GM20431 (cell line): ENCODE measurements at regions not wholly inside any gene's neighbourhood (a gene's known extent, or its start where the extent isn't known, plus 50 kb on each side); places are given as distances from the start of the nearest gene placed in this dataset.

Experiments used
- in situ Hi-C: fragments of 300-500 bp; cut with MseI, MboI; formaldehyde crosslinking; loops from one replicate; pipeline ENCODE4 v1.15.0; 2020; ENCODE audit warnings: low sequenced_read_pairs; ENCODE audit not compliant: unreplicated experiment

DNA sequence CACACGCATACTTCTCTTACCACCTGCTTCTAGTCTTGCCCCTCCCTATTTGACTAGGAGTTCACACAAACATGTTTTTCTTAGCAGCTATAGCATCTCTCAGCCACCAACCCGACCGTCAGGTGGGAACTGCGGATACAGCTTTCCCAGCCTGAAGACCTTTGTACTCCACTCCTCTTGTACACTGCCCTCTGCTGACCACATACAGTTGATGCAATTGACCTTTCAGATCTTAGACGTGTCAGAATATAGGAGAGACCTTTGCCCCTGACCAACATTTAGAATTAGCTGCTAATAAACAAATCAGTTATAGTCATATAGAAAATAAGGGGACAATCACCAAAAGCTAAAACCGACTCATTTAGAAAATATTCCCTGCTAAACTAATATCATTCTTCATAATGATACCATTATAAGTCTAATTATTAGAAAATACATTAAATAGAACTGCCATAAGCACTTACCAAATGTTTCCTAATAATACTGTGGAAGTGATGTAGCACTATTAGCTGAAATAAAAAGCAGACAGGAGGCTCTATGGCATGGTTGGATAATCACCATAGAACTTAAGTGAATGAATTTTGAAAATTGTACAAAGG lies 208.4 kb downstream of the RAD51AP2 start:
- in situ Hi-C loops: loop anchor here (10.0 kb wide), 1 partner anchor 535 kb away; no protein-coding TSS in a partner anchor

DNA sequence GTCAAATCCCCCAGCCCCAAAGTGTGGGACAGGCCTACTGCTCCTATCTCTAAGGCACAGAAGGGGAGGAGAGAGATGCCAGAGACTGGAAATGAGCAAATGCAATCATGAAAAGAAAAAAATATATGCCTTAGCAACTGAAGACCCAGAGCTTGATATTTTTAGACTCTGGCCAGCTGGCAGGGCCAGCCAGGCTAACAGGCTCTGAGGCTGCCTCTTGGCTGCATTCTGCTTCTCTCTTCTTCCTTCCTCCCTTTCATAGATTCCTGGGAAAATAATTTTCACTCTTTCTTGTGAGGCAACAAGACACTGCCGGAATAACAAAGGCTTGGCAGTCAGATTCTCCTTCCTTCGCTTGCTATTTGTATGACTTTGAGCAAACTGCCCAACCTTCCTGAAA lies 209.1 kb downstream of the RAD51AP2 start:
- in situ Hi-C loops: no loop called here

DNA sequence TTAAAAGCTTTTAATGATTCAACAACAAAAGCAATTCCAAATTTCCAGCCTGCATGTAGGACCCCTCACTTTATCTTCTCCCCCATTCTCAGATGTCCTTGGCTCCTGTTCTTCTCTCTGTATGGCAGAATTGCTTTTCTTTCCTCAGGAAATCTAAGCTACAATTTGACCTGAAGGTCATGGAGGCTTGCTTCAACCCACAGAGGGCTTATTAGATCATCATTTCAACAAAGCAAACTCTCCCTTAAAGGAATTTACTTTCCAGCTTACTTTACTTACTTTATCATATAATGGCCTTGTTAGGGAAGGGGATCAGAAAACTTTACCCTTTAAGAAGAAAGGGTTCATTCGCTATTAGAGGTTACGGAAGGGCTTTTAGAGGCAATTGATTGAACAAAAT lies 211.5 kb downstream of the RAD51AP2 start:
- in situ Hi-C loops: no loop called here

DNA sequence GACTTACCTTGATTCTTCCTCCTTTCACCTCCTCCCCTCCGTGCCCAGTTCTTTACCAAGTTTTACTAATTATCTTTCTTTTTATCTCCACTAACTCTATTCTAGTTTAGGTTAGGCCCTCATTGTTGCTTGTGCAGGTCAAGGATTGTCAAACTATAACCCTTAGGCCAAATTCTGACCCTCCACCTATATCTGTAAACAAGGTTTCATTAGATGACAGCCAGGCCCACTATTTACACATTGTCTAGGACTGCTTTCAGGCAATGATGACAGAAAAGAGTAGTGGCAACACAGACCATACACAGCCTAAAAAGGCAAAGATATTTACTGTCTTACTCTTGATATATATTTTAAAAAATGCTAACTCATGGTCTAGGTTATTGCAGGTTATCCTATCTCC lies 212.0 kb downstream of the RAD51AP2 start:
- in situ Hi-C loops: no loop called here

DNA sequence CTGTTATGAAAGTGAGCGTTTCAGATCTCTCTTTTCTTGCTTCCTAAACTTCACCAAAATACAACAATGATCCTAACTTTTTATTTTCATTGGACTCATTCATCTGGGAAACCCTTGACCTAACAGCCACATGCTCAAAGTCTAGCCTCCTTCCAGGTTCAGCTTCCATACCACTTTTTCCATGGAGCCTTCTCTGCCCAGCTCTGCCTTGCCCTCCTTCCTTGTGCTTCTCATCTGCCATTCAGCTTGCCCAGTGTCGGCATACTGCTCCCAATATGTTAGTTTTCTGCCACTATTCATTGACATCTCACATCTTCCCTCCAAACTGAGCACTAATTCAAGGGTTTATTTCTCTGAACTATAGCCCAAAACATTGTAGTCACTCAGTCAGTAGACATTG lies 214.7 kb downstream of the RAD51AP2 start:
- in situ Hi-C loops: no loop called here

DNA sequence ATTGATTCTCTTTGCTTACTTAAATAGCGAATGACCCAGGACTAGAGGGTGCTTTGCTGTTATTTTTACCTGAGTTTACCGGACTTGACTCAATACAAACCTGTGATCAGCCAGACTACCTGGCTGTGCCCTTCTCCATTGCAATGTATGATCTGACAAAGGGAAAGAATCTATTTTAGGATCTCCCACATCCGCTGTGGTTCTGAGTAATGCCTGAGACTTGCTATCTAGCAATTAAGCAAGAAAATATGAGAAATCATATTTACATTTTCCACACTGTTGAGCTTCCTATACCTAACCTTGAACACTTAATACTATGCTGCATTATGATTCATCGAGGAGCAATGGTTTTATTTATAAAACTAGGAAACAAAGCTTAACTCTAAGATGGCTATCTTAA lies 215.2 kb downstream of the RAD51AP2 start:
- in situ Hi-C loops: no loop called here

DNA sequence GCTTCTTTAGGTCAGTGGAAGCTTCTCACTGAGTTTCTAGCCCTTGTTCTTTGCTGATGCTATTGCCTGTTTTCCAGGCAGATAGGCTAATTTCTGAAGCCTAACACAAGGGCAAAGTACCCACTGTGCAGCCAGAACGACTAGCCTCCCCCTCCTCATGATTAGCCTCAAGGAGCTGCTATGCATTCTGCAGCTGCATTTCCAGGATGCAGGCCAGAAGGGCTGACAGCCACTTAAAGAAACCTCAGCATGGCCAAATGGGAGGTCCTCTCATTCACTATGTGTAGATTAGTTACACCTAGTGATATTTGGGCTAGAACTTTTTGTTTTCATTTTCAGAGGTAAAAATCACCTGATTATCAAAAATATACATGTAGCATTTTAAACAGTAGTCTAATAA lies 216.0 kb downstream of the RAD51AP2 start:
- in situ Hi-C loops: no loop called here

DNA sequence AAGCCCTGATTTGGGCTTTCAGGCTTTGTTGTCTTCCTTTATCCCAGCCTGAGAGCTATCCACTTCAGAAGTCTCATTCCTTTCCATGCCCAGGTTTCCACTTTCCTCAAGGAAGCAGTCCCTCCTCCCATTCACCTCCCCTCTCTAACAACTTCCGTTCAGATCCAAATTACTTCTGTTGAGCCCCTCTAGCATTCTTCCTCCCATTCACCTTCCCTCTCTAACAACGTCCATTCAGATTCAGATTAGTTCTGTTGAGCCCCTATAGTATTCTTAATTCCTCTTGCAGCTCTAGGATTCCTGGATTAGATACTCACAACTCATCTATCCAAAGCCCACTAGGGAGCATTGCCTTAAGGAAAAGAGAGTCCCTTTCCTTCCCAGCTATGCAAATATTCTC lies 216.8 kb downstream of the RAD51AP2 start:
- in situ Hi-C loops: no loop called here

DNA sequence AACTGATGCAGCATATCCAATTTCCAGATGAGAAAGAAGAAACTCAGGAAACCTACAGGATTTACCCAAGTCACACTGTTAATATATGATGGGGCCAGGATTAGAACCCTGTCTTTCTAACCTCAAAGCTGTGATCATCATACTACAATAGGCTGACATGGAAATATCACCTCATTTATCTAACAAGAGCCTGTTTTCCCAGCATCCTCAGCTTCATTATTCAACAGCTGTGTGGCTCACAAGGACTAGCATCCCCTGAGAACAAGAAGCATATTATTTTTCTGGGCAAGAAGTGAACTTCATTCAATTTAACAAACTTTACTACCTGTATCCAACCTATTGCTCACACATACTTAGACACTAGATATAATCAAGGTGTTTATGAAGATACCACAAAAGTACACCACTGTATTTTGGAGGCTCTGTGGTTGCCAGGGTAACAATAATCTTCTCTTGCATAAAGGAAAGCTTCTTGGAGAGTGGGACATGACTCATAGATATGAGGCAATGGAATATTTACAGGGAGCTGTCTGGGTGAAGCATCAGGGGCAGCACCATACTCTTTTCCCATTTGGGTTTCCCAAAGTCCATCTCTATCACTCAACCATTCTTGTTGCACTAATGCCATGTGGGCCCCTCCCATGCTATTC lies 218.2 kb downstream of the RAD51AP2 start:
- in situ Hi-C loops: no loop called here

DNA sequence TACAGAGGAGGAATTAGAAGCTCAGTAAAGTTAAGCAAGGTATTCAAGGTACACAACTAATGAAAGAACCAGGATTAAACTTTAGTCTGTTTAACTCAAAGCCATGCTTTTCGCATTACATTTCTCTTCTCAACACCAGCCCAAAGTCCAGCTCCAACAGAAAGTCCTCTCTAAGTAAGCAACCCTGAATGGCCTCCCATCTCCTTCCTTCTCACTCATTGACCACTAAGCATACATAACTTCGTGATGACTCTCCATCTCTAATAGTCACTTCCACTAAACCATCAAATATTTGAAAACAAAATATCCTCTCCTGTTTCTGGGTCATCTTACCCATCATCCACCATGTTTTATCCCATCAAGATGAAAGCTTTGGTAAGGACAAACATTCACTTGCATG lies 219.8 kb downstream of the RAD51AP2 start:
- in situ Hi-C loops: no loop called here

GRCh38 chr2:17296686-17297085 lies 221.6 kb downstream of the RAD51AP2 start:
- in situ Hi-C loops: no loop called here

- in situ Hi-C loops: no loop called here
Measured at GRCh38 chr2:17289669-17290068, 228.6 kb downstream of the RAD51AP2 start.

GRCh38 chr2:17287183-17287582 lies 231.1 kb downstream of the RAD51AP2 start:
- in situ Hi-C loops: no loop called here

DNA sequence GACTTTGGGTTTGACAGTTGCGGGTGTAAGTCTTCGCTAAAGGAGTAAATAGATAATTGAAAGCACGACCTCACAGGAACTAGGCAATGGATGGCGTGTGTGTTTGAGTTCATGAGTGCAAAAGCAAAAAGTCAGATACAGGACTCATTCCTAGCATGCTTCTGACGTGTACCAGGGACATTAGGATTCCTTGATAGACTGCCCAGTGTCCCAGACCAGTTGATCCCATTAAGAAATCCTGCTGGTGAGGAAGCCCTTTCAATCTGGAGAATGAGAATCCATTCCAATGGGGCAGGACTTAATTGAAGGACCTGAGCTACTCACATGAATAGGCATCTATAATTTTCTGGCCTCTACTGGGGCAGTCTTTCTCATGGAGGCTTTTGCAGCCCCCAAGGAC lies 235.4 kb downstream of the RAD51AP2 start:
- in situ Hi-C loops: no loop called here

DNA sequence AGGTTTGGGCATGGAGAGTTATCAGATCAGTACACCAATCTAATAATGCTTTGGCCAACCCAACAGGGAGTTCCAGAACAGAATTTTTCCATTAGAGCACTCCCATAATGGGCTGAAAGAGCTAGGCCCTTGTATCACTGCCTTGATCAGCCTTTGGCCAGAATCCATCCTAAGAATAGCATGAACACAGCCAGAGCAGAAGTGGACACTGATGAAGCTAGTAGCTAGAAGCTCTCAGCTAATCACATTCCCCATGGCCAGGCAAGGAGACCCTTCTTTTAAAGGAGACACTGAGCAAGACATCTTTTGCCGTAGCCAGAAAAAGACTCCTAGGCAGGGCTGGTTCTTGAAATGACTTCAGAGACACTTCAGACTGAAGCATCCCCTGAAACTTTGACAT lies 236.0 kb downstream of the RAD51AP2 start:
- in situ Hi-C loops: no loop called here

- in situ Hi-C loops: no loop called here
Measured at GRCh38 chr2:17276220-17276619, 242.0 kb downstream of the RAD51AP2 start.

GRCh38 chr2:17272652-17273525 lies 245.4 kb downstream of the RAD51AP2 start:
- in situ Hi-C loops: no loop called here

- in situ Hi-C loops: no loop called here
Measured at GRCh38 chr2:17272170-17272569, 246.1 kb downstream of the RAD51AP2 start.

- in situ Hi-C loops: no loop called here
Measured at GRCh38 chr2:17271416-17271815, 246.8 kb downstream of the RAD51AP2 start.

DNA sequence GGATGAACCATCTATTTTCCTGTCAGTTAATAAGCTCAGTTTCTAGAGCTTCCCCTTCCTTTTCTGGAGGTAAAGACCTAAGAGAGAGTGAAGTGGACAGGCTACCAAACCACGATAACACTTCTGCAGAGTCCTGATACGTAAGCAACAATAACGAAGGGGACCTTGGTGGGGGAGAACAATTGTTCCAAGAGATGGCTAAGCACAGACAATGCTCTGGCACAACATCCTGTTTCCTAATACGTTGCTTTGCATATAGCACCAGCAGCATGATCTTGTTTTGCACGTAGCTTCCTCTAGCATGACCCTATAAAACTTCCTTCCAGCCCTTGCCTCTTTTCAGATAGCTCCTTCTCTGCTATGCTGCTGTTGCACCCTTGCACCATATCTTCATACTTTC lies 247.3 kb downstream of the RAD51AP2 start:
- in situ Hi-C loops: no loop called here

DNA sequence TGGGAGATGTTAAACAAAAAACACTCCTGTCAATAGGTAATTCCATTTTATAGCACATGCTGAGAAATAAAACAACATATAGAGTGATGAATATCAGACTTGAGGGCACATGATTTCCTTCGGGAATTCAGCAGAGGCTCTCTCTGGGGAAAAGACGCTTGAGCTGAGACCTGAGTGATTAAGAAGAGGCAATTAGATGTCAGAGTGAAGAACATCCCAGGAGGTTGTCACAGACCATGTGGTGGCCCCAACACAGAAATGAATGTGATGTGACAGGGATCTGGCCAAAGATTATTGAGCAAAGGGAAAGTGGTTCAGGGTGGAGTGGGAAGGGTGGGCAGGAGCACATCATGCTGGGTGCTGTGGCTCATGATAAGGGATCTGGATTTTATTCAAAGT lies 254.7 kb downstream of the RAD51AP2 start:
- in situ Hi-C loops: no loop called here
